ENCODE measurements at regions not wholly inside any gene's neighbourhood (a gene's known extent, or its start where the extent isn't known, plus 50 kb on each side); places are given as distances from the start of the nearest gene placed in this dataset.

- TF ChIP-seq CTCF (IDR thresholded peaks at IDR 0.05) (no peak), SMC3 (IDR thresholded peaks at IDR 0.05; ENCODE audit: low read depth, low read length) (no peak), IRF3 (IDR thresholded peaks at IDR 0.05; ENCODE audit: low read depth, low read length) (no peak), MXI1 (IDR thresholded peaks at IDR 0.05; ENCODE audit: low read depth, low read length) (no peak), NFIC (IDR thresholded peaks at IDR 0.05; ENCODE audit: borderline replicate concordance) (no peak), FOXJ3 (CRISPR knock-in tag; IDR thresholded peaks at IDR 0.05) (no peak), REST (IDR thresholded peaks at IDR 0.05; ENCODE audit: low read depth, low read length) (no peak), RAD21 (IDR thresholded peaks at IDR 0.05; ENCODE audit: low read length) (no peak), GABPA (IDR thresholded peaks at IDR 0.05; ENCODE audit: low read depth) (no peak)
Observed at GRCh38 chr6:841569-841968, 148.6 kb upstream of the EXOC2 start.

Data from SK-N-SH (cell line).